Left renal pelvis (tissue), 4 donors: ENCODE measurements at regions not wholly inside any gene's neighbourhood (a gene's known extent, or its start where the extent isn't known, plus 50 kb on each side); places are given as distances from the start of the nearest gene placed in this dataset.

Experiments used
- DNase-seq, 4 donors: peaks; one replicate each; pipeline ENCODE4 v3.0.0-alpha.2; 2013; ENCODE audit warnings: low read depth in 4 of 4, low spot score in 3 of 4

- DNase-seq = no peak
Observed at GRCh38 chr13:30151388-30151787, 156.0 kb downstream of the KATNAL1 start.

GRCh38 chr13:30149248-30149647, 158.1 kb downstream of the KATNAL1 start:
- no peak for DNase-seq

GRCh38 chr13:30148786-30149185, 158.6 kb downstream of the KATNAL1 start:
- no peak for DNase-seq

GRCh38 chr13:30148171-30148754, 159.1 kb downstream of the KATNAL1 start:
- DNase-seq = no peak

- DNase-seq = no peak
Observed at GRCh38 chr13:30147421-30147820, 159.9 kb downstream of the KATNAL1 start.

- no peak for DNase-seq
Observed at GRCh38 chr13:30147015-30147414, 160.3 kb downstream of the KATNAL1 start.

- DNase-seq = no peak
Observed at GRCh38 chr13:30145709-30146367, 161.5 kb downstream of the KATNAL1 start.

GRCh38 chr13:30143666-30144400, 163.5 kb downstream of the KATNAL1 start:
- DNase-seq = no peak

GRCh38 chr13:30142486-30143211, 164.7 kb downstream of the KATNAL1 start:
- peak in 3 of 4 donors; percentile 14 to 46 (median 29) for DNase-seq

- DNase-seq = no peak
Observed at GRCh38 chr13:30141775-30142485, 165.4 kb downstream of the KATNAL1 start.

GRCh38 chr13:30140973-30141372, 166.4 kb downstream of the KATNAL1 start:
- no peak for DNase-seq

GRCh38 chr13:30138511-30138910, 168.8 kb downstream of the KATNAL1 start:
- DNase-seq = no peak

- DNase-seq = no peak
Observed at GRCh38 chr13:30135868-30136267, 171.5 kb downstream of the KATNAL1 start.

- DNase-seq = no peak
Observed at GRCh38 chr13:30135351-30135750, 172.0 kb downstream of the KATNAL1 start.

- DNase-seq = no peak
Observed at GRCh38 chr13:30134578-30134977, 172.8 kb downstream of the KATNAL1 start.

- no peak for DNase-seq
Observed at GRCh38 chr13:30133996-30134395, 173.4 kb downstream of the KATNAL1 start.

GRCh38 chr13:30133554-30133912, 173.8 kb downstream of the KATNAL1 start:
- DNase-seq = no peak

GRCh38 chr13:30132623-30133553, 174.5 kb downstream of the KATNAL1 start:
- peak; percentile 70 to 90 (median 86) for DNase-seq

GRCh38 chr13:30129411-30129810, 177.9 kb downstream of the KATNAL1 start:
- no peak for DNase-seq

- no peak for DNase-seq
Observed at GRCh38 chr13:30128591-30128990, 178.8 kb downstream of the KATNAL1 start.
